ENCODE measurements at regions not wholly inside any gene's neighbourhood (a gene's known extent, or its start where the extent isn't known, plus 50 kb on each side); places are given as distances from the start of the nearest gene placed in this dataset.

DNA sequence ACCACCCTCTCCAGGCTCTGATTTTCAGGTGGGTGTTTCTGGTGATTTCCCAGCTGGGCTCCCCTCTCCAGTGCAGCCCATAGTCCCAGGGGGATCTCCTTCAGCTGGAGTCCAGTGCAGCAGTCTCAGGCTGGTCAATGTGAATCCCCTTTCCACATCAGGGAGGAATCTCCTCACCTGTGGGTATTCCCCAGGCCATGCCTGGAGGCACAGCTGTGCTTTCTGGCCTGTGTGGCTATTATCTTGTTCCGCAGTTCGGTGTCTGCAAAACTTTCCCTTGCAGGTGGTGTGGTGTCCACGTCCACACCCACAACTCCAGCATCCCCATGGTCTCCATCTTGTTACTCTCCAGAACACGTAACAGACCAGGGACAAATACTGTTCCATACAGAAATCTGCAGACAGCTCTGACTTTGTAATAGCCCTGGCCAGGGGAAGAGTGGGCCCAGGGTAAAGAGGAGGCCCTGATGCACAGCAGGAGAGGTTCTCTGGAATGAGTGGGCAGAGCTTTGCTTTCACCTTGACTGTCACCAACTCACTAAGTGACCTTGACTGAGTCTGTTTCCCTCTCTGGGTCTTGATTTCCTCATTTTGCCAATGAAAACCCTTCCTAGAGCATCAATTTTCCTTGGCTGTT, 183.2 kb downstream of the CSNK2A3 start:
- TF ChIP-seq CTCF (conservative IDR thresholded peaks at IDR 0.05; ENCODE audit: low read depth, low read length) (no peak), EZH2 (IDR thresholded peaks at IDR 0.05; ENCODE audit: borderline replicate concordance, low read depth, low read length, poor library complexity, severe bottlenecking) (no peak)

Data from A673 (cell line).